Upper lobe of left lung (tissue), 6 donors: ENCODE measurements at regions not wholly inside any gene's neighbourhood (a gene's known extent, or its start where the extent isn't known, plus 50 kb on each side); places are given as distances from the start of the nearest gene placed in this dataset.

Experiments
- ATAC-seq, 2 donors: fragments of 200-7000 bp; cut with Tn5 transposase; one replicate each; pipeline ENCODE4 v1.9.1; 2022; ENCODE audit warnings: mild to moderate bottlenecking in 2 of 2, moderate library complexity in 2 of 2; ENCODE audit not compliant: low FRiP score in 2 of 2
- DNase-seq, 2 donors: peaks; one replicate each; pipeline ENCODE4 v3.0.0-alpha.2; 2019 to 2020
- H3K27ac ChIP-seq, 4 donors: fragments of 200-600 bp; sonication (generic); one replicate each; pipeline ENCODE4 v1.5.1; 2016 to 2019
- H3K27me3 ChIP-seq, 4 donors: fragments of 200-600 bp; sonication (generic); one replicate each; pipeline ENCODE4 v1.5.1; 2017 to 2019
- H3K36me3 ChIP-seq, 4 donors: fragments of 200-600 bp; sonication (generic); one replicate each; pipeline ENCODE4 v1.5.1; 2016 to 2019
- H3K4me1 ChIP-seq, 4 donors: fragments of 200-600 bp; sonication (generic); one replicate each; pipeline ENCODE4 v1.5.1; 2018 to 2019
- H3K4me3 ChIP-seq, 4 donors: fragments of 200-600 bp; sonication (generic); one replicate each; pipeline ENCODE4 v1.5.1; 2017 to 2019; ENCODE audit warnings: mild to moderate bottlenecking in 2 of 4, moderate library complexity in 1 of 4
- H3K9me3 ChIP-seq, 4 donors: fragments of 200-600 bp; sonication (generic); one replicate each; pipeline ENCODE4 v1.5.1; 2018 to 2019
- CTCF ChIP-seq, 6 experiments: fragments of 450-650 bp in 4 of 6; fragments of 200-600 bp in 2 of 6; sonication (generic) in 2 of 6; IDR thresholded peaks; one replicate each; pipeline ENCODE4 v1.5.1; 2016 to 2019; ENCODE audit warnings: antibody characterized with exemption in 6 of 6
- EP300 ChIP-seq, 4 donors: sonication (generic); formaldehyde crosslinking; IDR thresholded peaks; one replicate each; pipeline ENCODE4 v1.5.1; 2017; ENCODE audit warnings: antibody characterized with exemption in 4 of 4, control low read depth in 2 of 4
- POLR2A ChIP-seq, 4 donors: fragments of 450-650 bp; IDR thresholded peaks; one replicate each; pipeline ENCODE4 v1.5.1; 2016 to 2017; ENCODE audit warnings: antibody characterized with exemption in 4 of 4, mild to moderate bottlenecking in 2 of 4
- POLR2AphosphoS5 ChIP-seq, 2 donors: sonication (generic); formaldehyde crosslinking; IDR thresholded peaks; one replicate each; pipeline ENCODE4 v1.5.1; 2017; ENCODE audit warnings: antibody characterized with exemption in 2 of 2
- WGBS, 2 donors: methylation state at CpG; one replicate each; pipeline ENCODE4 v1.1.5; 2017 to 2018; 5-methylcytosine and 5-hydroxymethylcytosine counted together
- donor health status: DM: no; HTN: no; CAD: no; lungs with moderate emphysema.
- donor health status: DM: no; HTN: yes; CAD: no; lungs with severe emphysema.

- Histone ChIP-seq H3K27ac (no peak overlapping the region), H3K27me3 (no peaks in the 10 kb centered on the region), H3K4me3 (no peak overlapping the region), H3K9me3 (no peaks in the 10 kb centered on the region), H3K36me3 (no peaks in the 10 kb centered on the region), H3K4me1 (no peaks in the 10 kb centered on the region)
- ATAC-seq (no peak), DNase-seq (no peak)
- 62 to 66% methylated on average over 8 of the region's 8 CpGs for WGBS, 2 donors
- TF ChIP-seq POLR2A (IDR thresholded peaks at IDR 0.05), result no peak
- TF ChIP-seq CTCF (IDR thresholded peaks at IDR 0.05), result no peak
- TF ChIP-seq EP300 (IDR thresholded peaks at IDR 0.05), result no peak
- TF ChIP-seq POLR2AphosphoS5 (IDR thresholded peaks at IDR 0.05), result no peak
Measured at GRCh38 chr4:181757910-181758660, 485.1 kb upstream of the TENM3 start.

- no peak overlapping the region for H3K27ac ChIP-seq
- no peaks in the 10 kb centered on the region for H3K4me1 ChIP-seq
- TF ChIP-seq EP300 (IDR thresholded peaks at IDR 0.05) (no peak), POLR2A (IDR thresholded peaks at IDR 0.05) (no peak), CTCF (IDR thresholded peaks at IDR 0.05) (no peak), POLR2AphosphoS5 (IDR thresholded peaks at IDR 0.05) (no peak)
- H3K36me3 ChIP-seq, result no peaks in the 10 kb centered on the region
- no peak for DNase-seq
- no peaks in the 10 kb centered on the region for H3K9me3 ChIP-seq
- H3K27me3 ChIP-seq, result no peaks in the 10 kb centered on the region
- no peak overlapping the region for H3K4me3 ChIP-seq
- no peak for ATAC-seq
Measured at GRCh38 chr4:181760560-181760959, 482.6 kb upstream of the TENM3 start.

DNA sequence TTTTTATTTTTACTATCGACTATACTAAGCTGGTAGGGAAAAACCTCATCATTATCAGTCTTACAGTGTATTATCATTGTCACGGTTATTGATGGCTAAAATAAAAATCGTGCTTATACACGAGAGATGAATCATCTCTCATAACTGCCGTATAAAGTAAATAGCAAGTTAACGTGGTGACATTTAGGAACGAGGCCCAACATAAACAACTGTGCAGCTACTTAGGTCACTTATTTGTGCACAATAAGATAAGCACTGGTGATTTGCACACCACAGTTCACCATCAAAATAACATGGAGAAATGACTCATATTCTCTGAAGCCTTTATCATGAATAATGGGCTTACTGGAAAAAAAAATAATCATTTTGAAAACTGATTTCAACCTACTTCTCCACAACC, 482.0 kb upstream of the TENM3 start:
- 72 to 73% methylated on average over 7 of the region's 7 CpGs for WGBS, 2 donors

GRCh38 chr4:181766061-181766548, 477.1 kb upstream of the TENM3 start:
- DNase-seq, result no peak
- Histone ChIP-seq H3K4me3 (no peak overlapping the region), H3K27ac (no peak overlapping the region), H3K4me1 (no peaks in the 10 kb centered on the region), H3K9me3 (no peaks in the 10 kb centered on the region), H3K27me3 (no peaks in the 10 kb centered on the region), H3K36me3 (no peaks in the 10 kb centered on the region)
- WGBS, 2 donors, result 81 to 83% methylated on average over 9 of the region's 9 CpGs
- no peak for TF ChIP-seq POLR2AphosphoS5 (IDR thresholded peaks at IDR 0.05)
- no peak for TF ChIP-seq POLR2A (IDR thresholded peaks at IDR 0.05)
- no peak for TF ChIP-seq CTCF (IDR thresholded peaks at IDR 0.05)
- no peak for TF ChIP-seq EP300 (IDR thresholded peaks at IDR 0.05)
- no peak for ATAC-seq

More for the DNA sequence above, 482.0 kb upstream of the TENM3 start:
- no peak for DNase-seq
- ATAC-seq, result no peak
- H3K4me3 ChIP-seq, result no peak overlapping the region
- no peak overlapping the region for H3K27ac ChIP-seq
- H3K36me3 ChIP-seq, result no peaks in the 10 kb centered on the region
- TF ChIP-seq POLR2AphosphoS5 (IDR thresholded peaks at IDR 0.05) (no peak), EP300 (IDR thresholded peaks at IDR 0.05) (no peak), CTCF (IDR thresholded peaks at IDR 0.05) (no peak), POLR2A (IDR thresholded peaks at IDR 0.05) (no peak)
- no peaks in the 10 kb centered on the region for H3K27me3 ChIP-seq
- no peaks in the 10 kb centered on the region for H3K9me3 ChIP-seq
- no peaks in the 10 kb centered on the region for H3K4me1 ChIP-seq

GRCh38 chr4:181770971-181771370, 472.2 kb upstream of the TENM3 start:
- Histone ChIP-seq H3K27me3 (no peaks in the 10 kb centered on the region), H3K4me3 (no peak overlapping the region), H3K36me3 (no peaks in the 10 kb centered on the region), H3K27ac (no peak overlapping the region), H3K4me1 (no peaks in the 10 kb centered on the region), H3K9me3 (no peaks in the 10 kb centered on the region)
- ATAC-seq, result no peak
- no peak for DNase-seq
- 77 to 95% methylated on average over 1 of the region's 1 CpG for WGBS, 2 donors
- TF ChIP-seq CTCF (IDR thresholded peaks at IDR 0.05) (no peak), POLR2A (IDR thresholded peaks at IDR 0.05) (no peak), POLR2AphosphoS5 (IDR thresholded peaks at IDR 0.05) (no peak), EP300 (IDR thresholded peaks at IDR 0.05) (no peak)
